22Rv1 (cell line): ENCODE measurements at regions not wholly inside any gene's neighbourhood (a gene's known extent, or its start where the extent isn't known, plus 50 kb on each side); places are given as distances from the start of the nearest gene placed in this dataset.

Experiments
- H3K27ac ChIP-seq: fragments of 450-650 bp; 2 replicates; pipeline ENCODE4 v1.5.1; 2017
- CTCF ChIP-seq: fragments of 450-650 bp; IDR thresholded peaks from 2 replicates; pipeline ENCODE4 v1.5.1; 2017; ENCODE audit warnings: mild to moderate bottlenecking
- ZFX ChIP-seq: fragments of 450-650 bp; IDR thresholded peaks from 2 replicates; pipeline ENCODE4 v1.6.1; 2017; ENCODE audit warnings: antibody characterized with exemption, borderline replicate concordance

- no peak for TF ChIP-seq CTCF
- TF ChIP-seq ZFX = no peak
Measured at GRCh38 chr20:7108929-7109328, 341.4 kb downstream of the BMP2 start.

DNA sequence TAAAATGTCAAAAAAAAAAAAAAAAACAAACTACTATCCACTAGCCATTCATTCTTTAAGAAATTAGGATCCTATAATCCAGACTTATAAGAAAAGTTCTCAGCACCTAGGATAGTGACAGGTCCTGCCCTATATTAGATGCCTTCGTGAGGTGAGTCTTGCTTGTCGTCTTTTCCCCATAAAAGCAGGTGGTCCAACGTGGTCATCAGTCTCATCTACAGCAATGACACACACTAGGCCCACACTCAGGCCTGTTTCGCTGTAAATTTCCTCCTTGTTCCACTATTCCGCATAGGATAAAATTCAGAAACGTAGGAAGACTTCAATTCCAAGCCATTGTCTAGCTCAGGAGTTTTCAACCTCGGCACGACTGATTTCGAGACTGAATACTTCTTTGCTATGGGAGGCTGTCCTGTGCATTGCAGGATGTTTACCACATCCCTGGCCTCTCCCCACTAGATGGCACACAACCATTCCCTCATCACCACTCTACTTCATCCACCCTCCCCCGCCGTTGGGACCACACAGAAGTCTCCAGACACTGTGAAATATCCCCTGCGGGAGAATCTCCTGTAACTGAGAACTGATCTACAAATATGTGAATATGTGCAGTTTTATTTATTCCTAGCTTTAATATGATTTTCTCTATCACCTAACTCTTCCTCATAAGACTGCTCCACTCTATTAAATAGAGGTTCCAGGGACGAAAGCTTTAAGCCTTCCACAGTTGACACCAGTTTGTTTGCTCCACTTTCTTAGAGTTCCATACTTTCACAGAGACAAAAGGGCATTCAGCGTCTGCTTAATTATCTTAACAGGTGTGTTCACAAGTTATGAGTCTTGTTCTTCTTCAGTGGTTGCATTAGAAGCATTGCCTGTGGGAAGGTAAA is 346.3 kb downstream of the BMP2 start:
- H3K27ac ChIP-seq = no peak overlapping the region
- no peak for TF ChIP-seq ZFX
- TF ChIP-seq CTCF = peak; percentile 78

More at GRCh38 chr20:7108929-7109328, 341.4 kb downstream of the BMP2 start:
- no peak overlapping the region for H3K27ac ChIP-seq

GRCh38 chr20:7123457-7123856 is 356.0 kb downstream of the BMP2 start:
- H3K27ac ChIP-seq = no peak overlapping the region
- no peak for TF ChIP-seq CTCF
- TF ChIP-seq ZFX = no peak

DNA sequence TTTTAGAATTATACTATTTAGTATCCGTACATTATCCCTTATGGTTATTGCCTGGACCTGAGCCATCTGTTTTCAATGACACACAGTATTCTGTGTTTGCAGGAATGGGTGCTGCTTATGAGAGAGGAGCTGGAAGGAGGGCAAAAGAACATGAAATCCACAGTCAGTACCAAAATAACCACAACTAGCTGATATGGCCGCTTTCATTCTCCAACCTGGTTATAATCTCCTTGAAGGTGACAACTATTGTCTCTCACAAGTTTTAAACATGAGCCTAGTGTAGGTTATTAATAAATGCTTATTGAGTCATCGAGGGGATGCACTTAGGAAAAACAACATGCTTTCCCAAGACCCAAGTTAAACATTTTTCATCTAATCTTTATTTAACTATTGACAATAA is 356.6 kb downstream of the BMP2 start:
- no peak overlapping the region for H3K27ac ChIP-seq
- TF ChIP-seq CTCF = no peak

DNA sequence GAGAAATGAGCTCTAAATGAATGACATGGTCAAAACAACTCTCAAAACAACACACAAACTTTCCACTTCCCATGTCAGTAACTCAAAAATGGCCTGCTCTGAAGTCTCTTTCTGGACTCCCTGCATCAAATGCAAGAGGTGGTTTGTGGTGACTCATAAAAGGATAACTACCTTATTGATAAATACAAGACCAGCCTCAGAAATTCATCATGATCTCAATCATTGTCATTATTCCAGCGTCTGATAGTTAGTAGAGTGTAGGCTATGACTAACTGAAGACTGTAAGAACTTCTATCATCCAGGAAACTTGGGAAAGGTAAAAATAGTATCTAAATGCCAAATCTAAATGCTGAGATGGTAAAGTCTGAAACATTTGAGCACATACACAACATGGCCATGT is 369.4 kb downstream of the BMP2 start:
- TF ChIP-seq ZFX = no peak
- no peak overlapping the region for H3K27ac ChIP-seq

GRCh38 chr20:7137395-7138151 is 370.1 kb downstream of the BMP2 start:
- TF ChIP-seq ZFX = no peak
- TF ChIP-seq CTCF = no peak
- H3K27ac ChIP-seq = no peak overlapping the region

DNA sequence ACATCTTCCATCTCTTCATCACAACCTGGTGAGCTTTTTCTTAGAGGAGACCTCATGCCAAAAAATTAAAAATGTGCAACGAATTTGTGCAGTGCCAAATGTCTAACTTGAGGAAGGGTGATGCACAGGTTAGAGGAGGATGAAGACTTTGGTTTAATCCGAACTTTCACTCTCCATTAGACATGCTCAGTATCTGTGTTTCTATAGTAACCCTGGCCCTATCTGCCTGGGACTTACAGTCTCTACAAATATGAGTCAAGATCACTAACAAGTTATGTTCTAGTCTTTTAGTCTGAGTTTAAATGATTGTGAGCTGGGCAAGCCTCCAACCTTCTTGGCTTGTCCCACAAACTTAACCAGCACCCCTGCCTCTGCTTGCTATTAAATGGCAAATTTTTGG is 377.0 kb downstream of the BMP2 start:
- no peak for TF ChIP-seq CTCF
- TF ChIP-seq ZFX = no peak
- no peak overlapping the region for H3K27ac ChIP-seq
